Globus pallidus (tissue), 1 donor: ENCODE measurements at regions not wholly inside any gene's neighbourhood (a gene's known extent, or its start where the extent isn't known, plus 50 kb on each side); places are given as distances from the start of the nearest gene placed in this dataset.
"Not testable (repeated sequence)": the region's sequence is repeated elsewhere in the genome, so short reads cannot be mapped to it uniquely, and the experiment has no call there.

Experiments used
- DNase-seq: peaks from one replicate; pipeline ENCODE4 v3.0.0-alpha.2; 2015; ENCODE audit warnings: low spot score

DNA sequence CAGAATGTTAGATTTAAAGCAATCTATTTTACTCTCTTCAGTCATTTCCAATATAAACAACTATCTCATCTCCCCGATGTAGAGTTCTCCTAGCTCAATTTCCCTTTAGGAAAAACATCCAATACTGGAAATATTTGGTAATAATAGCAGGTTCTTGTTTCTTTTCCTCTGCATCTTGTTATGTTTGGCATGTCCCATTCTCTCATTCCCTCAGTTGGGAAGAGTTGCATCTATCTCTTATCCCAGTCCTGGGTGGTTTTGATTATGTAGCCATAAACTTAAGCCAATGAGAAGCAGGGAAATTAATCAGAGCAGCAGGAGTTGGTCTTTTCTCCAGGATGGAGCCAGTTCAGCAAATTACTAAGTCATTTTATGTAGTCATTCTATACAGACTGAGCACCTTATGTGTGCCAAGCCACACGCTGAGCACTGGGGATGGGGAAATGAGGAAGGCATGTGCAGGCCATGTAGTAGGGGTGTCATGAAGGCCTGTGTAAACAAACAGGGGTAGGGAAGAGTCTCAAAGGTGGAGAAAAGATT lies 418.2 kb upstream of the NFIA start:
- DNase-seq, result no peak

DNA sequence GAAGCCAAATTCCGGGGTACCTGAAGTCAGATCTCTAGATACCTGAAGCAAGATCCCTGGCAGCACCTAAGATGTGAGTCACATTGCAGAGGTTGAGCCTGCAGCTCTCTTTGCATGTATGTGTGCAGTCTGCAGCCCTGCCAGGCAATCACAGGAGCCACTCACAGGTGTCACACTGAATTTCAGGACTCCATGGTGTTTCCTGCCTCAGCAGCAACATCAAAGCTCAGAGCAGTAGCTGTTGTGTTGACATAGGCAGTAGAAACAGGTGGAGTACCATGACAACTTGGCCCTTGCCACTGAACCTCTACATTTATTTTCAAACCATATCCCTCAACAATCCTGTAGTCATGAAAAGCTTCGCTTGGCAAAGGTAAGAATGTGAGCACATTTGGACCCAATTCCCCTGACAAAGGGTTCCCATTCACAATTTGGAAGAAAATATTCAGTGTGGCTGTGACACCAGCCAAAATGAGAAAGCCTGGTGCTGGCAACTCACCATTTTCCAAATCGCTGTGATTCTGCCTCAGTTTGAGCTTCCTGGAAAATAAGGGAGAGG lies 419.8 kb upstream of the NFIA start:
- DNase-seq, result no peak

DNA sequence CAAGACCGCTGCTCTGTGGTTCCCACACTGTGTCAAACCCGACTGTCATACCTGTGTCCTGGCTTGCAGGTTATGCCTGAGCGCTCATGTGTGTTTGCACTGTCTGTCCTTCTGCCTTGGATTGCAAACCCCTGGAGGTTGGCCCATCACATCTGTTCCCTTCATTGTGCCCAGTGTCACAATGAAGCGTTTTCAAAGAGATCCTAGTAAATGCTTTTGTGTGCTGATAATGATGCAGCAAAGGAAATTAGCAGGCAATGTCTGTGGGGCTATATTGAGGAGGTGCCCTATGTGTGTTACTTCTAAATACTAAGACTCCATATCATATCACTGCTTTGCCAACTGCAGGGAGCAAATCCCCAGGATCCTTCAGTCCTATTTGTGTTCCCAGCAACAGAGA lies 424.4 kb upstream of the NFIA start:
- peak; percentile 54 for DNase-seq

DNA sequence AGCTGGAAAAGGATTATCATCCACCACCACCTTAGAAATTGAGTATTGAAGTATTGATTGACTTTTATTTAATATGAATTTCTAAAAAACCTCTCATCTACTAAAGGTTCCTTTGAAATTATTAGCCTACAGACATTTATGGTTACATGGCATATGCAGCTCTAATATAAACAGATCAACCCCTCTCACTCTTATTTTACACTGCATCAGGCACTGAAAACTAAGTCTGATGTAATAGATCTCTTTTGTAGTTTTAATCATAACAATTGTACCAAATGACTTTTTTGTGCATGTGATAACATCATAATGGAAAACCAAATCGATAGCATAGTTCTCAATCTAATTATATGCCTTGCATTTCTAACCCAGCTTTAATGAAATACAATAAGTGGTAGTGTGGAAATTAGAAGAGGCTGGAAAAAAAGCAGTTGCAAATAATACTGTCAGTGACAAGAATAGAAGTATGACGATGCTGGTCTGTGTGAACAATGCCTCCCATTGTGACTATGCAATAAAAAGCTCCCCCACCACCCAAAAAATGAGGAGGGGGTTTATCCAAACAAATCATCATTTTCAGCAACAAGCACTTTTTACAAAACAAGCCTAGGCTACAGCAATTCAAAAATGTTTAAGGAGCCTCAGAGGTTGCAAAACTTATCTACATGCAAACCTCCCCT lies 426.5 kb upstream of the NFIA start:
- DNase-seq, result peak; percentile 65

DNA sequence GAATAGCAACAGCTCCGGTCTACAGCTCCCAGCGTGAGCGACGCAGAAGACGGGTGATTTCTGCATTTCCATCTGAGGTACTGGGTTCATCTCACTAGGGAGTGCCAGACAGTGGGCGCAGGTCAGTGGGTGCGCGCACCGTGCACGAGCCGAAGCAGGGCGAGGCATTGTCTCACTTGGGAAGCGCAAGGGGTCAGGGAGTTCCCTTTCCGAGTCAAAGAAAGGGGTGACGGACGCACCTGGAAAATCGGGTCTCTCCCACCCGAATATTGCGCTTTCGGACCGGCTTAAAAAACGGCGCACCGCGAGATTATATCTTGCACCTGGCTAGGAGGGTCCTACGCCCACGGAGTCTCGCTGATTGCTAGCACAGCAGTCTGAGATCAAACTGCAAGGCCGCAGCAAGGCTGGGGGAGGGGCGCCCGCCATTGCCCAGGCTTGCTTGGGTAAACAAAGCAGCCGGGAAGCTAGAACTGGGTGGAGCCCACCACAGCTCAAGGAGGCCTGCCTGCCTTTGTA lies 442.3 kb upstream of the NFIA start:
- DNase-seq, result not testable (repeated sequence)

DNA sequence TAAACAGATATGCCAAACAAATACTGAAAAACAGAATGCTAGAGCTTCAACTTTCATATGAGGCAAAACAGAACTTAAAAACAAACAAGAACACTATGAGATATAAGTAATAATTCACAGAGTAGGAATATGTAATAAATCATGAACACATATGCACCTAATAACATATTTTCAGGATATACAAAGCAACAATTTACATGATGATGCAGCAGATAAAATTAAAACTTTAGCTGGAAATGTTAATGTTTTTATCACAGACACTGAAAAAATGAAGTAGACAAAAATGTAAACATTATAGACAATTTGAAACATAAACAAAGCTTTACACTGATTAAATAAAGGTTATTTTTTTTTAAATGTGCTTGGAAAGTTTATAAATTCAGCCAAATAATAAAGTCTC lies 443.1 kb upstream of the NFIA start:
- no peak for DNase-seq

DNA sequence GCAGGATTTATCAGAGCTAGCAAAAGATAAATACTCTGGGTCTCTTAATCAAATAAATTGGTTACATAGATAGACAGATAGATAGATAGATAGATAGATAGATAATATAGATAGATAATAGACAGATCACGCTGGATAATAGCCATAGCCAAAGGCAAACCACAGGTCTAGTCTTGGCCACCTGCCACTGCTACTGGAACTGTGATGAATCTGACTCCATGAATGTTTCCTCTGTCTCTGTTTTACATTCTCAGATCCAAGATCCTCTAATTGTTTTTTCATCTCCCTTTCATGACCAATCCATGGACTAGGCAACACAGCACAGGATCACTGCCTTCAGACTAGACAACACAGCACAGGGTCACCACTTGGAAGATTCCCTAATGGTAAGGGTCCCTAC lies 444.7 kb upstream of the NFIA start:
- DNase-seq, result no peak

DNA sequence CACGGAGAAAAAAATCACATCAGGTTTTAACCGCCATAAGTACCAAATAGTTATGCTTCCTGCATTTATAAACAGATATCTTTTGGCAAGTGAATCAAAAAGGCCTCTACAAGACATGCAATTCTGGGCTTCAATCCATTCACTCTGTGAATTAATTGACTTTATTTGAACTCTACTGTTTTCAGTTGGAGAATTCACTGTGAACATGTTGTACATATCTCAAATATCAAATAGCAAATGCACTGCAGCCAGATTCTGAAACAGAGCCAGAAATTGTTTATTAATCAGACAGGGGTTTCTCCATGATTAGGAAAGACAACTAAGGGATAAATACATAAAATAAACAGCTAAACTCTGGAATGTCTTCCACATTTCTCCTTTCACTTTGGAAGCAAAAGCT lies 445.4 kb upstream of the NFIA start:
- DNase-seq, result no peak

DNA sequence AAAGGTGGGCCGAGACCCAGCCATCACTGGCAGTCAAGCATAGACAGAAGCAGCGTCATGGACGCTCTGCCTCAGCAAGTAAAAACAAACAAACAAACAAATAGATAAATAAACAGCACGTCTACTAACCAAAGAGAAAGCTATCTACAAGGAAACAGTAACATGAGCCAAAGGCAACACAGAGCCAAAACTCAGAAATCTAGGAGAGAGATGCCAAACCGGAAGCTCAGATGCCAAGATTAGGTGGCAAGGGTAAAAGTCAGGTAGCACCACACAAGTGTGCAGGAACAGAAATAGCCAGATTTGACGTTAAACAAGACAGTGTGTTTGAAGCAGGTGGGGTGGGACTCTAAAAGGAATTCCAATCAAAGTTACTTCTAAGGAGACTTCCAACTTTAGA lies 448.3 kb upstream of the NFIA start:
- DNase-seq, result no peak

DNA sequence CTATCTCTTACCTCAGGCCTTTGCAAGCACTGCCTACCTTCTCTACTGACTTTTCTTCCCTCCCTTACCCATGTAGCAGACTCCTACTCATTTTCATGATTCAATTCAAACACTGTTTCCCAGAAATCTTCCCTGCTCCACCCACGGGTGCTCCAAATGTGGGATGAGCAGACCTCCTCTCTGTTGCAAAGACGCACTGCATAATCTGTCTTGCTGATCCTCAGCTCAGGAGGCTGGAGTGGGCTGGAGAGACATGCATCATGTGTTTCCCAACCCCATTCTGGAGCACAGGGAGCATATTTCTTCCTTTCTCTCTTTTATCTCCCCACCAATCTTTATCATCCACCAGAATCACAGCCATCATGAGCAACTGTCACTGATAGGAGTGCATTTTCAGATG lies 459.9 kb upstream of the NFIA start:
- no peak for DNase-seq

DNA sequence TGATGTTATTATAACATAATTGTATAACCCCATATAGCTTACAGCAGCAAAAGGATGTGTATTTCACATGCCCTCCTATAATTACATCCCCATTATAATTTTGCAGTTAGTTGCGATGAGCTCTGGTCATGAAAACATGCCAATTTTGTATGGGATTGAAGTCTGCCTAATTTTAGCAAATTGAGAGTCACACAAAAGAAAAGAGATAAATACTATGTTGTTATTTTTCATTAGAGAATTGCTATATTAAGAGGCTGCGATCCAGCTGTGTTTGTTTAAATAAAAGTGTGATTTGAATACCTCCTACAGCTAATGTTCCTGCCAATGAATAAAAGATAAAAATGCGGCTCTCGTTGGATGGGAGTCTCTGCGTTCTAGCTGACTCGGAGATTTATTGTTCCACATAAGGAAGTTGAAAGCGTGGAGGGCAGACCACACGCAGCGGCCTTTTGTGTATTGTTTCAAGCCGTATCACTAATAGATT lies 461.0 kb upstream of the NFIA start:
- DNase-seq, result peak; percentile 35

DNA sequence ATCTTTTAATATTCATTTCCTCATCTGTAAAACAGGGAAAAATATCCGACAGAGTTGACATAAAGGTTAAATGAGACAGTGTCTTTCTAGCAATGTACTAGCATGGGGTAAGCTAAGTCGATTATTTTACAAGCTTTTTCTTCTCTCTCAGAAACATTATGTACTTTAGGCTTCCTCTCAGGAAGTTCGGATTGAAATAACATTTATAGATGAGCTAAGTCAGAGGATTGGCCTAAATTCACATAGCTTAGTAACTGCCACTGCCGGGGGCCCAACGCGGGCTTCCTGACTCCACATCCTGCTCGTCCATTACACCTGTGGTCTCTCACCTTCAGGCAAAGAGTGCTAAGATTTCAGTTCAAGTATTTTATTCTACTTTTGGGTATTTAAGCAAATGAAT lies 462.3 kb upstream of the NFIA start:
- no peak for DNase-seq

DNA sequence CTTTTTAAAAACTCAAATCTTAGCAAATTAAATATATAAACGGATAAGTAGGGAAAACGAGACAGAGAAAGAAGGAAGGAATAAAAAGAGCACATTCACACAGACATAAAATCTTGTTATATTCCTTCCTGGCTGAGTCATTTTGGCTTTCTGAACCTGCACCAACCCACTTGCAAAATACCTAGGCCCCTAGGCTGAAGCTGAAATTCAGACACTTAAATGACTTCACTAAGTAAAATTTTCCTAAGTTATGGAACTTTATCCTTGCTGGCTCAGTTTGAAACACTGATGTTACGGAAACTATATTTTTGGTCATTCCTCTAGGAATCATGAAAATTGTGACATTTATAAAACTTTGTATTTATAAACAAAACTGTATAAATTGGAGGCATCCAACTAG lies 462.8 kb upstream of the NFIA start:
- no peak for DNase-seq

DNA sequence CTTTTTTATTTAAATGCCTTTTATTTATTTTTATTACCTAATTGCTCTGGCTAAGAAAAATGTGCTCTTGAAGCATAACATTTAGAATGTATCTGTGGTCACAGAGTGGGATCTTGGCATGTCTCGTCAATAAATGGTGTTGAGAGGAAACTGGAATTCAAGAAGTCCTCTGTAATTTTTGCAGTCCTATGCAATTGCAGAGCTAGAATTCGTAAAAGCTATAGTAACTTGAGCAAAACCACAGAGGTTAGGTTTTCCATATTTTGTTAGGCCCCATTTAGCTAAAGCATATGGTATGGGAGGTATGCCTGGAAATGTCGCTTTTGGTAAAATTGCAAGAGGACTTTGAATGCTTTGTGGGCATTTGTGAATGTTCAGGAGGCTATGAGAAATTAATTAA lies 466.7 kb upstream of the NFIA start:
- DNase-seq, result no peak

DNA sequence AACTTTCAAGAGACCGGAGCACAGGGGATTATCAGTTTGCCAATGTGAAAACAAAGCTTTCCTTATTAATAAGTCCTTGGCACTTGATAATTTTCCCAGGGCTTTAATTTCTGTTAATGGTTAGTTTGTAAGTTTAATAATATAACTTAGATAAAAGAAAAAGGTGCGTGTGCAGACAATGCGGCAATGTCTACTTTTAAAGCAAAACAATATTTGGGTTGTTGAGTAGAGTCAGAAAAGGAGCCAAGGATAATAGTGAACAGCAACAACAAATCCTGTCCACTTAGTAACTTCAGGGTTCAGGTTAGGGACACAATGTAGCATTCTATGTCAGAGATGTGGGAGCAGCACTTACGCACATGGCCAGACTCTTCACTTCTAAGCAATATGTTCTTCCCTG lies 469.6 kb upstream of the NFIA start:
- no peak for DNase-seq

DNA sequence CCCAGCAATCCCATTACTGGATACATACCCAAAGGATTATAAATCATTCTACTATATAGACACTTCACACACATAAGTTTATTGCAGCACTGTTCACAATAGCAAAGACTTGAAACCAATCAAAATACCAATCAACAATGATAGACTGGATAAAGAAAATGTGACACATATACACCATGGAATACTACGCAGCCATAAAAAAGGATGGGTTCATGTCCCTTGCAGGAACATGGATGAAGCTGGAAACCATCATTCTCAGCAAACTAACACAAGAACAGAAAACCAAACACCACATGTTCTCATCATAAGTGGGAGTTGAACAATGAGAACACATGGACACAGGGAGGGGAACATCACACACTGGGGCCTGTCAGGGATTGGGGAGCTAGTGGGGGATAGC lies 475.4 kb upstream of the NFIA start:
- DNase-seq, result not testable (repeated sequence)

DNA sequence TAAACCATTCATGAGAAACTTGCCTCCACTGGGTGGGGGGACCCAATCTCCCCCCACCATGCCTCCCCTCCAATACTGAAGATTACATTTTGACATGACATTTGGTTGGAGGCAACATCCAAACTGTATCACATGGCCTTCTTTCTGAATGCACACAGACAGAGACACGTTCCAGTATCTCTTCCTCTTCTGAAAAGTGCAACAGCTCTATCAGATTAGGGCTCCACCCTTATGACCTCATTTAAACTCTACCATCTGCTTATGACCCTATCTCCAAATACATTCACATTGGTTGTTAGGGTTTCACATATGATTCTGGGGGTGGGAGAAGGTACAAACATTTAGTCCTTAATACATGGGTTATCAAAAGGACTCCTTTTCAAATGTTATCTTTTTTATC lies 481.8 kb upstream of the NFIA start:
- DNase-seq, result no peak

DNA sequence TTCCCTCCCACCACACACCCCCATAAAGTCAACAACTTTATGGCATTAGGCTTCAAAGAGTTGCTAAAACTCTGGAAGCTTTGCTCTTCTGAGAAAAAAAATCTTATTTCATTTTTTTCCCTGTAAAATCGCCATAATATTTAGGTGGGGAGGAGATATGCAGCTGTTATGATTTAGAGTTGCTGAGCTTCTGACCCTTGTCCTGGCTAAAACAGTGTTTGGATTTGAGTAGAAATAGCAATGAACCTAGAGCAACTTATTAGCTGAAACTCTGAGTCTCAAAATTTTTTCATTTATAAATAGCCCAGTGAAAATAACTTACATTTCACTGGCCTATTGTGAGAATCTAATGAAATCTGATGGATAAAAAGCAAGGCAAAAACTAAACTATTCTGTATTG lies 482.8 kb upstream of the NFIA start:
- DNase-seq, result no peak

DNA sequence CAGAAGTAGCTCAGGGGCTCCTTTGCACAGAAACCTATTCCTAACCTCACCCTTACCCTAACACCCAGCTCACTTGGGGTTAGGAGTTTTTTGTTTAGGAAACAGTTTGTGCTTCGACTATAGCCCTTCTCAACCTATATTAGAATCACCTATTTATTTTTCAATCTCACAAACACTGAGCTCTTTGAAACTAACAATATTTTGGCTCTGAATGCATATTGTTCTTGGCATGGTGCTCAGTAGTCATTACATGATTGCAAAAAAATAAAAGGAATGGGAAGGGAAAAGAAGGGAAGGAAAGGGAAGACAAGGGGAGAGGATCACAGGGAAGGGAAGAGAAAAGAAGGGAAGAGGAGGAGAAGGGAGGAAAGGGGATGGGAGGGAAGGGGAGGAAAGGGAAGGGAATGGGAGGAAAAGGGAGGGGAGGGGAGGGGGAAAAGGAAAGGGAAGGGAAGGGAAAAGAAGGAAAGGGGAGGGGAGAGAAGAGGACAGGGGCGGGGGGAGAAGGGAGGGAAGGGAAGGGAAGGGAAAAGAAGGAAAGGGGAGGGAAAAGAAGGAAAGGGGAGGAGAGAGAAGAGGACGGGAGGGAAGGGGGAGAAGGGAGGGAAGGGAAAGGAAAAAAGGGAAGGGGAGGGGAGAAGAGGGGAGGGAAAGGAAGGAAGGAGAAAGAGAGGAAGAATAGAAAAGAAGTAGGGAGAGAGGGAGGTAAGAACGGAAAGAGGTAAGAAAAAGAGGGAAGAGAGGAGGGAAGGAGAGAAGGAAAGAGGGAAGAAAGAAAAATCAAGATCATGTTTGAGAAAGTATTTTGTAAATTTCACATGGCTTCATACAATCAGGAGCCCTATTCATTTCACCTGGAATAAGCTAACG lies 484.1 kb upstream of the NFIA start:
- no peak for DNase-seq

DNA sequence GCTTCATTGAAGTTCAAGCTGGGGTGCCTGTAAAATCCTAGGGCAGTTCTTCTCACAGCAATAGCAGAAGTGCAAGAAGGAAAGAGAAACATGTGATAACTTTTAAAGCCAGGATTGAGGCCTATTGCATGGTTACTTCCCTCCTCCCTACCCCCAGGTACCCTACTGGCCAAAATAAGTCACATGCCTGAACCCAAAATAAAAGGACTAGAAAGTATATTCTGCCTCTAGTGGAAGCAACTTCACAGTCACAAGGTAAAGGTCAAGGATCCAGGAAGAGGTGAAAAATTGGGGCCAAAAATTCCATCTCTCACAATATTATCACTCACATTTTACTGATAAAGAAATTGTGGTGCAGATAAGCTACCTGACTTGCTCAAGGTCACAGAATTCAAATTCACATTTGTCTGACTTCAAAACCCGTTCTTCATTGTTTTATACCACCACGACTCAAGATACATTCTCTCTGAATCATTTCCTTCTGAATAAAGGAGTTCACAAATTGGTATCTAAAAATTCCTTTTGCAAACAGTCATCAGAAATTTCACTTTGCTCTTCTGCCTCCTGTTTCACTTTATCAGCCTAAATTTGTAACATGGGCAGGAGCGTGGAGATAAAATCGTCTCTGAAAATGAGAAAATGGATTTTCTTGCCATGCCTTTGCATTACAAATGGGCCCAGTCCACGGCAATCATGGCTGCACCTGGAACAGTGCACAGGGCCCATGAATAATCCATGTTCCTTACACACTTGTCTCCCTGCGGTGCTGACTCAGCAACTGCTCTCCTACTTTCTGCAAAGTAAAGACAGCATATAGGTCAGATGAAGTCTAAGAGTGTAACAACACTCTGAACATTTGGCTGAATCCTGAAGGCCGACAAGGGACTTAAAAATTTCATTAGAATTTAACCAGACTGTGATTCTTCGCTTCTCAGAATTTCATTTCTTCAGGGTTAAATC lies 485.3 kb upstream of the NFIA start:
- DNase-seq, result no peak

DNA sequence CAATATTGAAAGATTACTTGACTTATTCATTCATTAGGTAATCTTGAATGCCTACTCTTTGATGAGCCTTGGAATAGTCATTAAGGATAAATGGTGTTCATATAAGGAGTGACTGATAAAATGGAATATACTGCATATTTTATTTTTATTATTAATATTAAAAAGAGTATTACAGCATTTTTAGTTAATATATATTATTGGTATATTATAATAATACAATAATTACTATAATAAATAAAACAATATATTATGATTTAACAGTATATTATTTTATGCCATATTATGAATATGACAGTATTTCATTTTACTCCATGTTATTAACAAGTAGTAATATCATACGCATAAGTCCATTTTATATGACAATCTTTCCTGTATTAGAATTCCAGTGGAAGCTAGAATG lies 490.8 kb upstream of the NFIA start:
- no peak for DNase-seq

DNA sequence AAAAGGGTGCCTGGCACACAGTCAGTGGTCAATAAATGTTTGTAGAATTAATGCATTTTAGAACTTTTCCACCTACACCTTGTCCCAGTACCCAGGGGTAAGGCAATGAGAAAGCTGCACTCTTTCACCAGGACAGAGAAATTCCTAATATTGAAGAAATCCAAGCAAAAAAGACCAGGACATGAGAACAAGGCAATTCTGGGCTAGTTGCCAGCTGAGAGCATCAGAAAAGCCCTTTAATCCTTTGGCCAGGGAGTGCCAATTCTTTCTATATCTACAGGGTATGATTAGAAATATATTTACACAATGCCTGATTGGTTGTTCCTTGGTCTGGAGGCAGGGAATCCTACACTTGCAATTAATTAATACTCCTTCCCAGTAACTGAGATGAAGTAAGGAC lies 492.4 kb upstream of the NFIA start:
- no peak for DNase-seq
